Glutamatergic neuron (in vitro differentiated cells): ENCODE measurements at regions not wholly inside any gene's neighbourhood (a gene's known extent, or its start where the extent isn't known, plus 50 kb on each side); places are given as distances from the start of the nearest gene placed in this dataset.
A peak's percentile ranks its signal among the peaks of the same experiment; 100 is the strongest.

Source experiments
- DNase-seq: peaks from one replicate; pipeline ENCODE4 v3.0.0; 2022
- H3K27ac Mint-ChIP-seq: one replicate; pipeline ENCODE4 v1.8.0; 2020; ENCODE audit warnings: mild to moderate bottlenecking, mixed read lengths, inconsistent platforms; ENCODE audit not compliant: unreplicated experiment
- H3K27me3 Mint-ChIP-seq: one replicate; pipeline ENCODE4 v1.8.0; 2020; ENCODE audit warnings: mild to moderate bottlenecking, moderate library complexity, mixed read lengths, inconsistent platforms; ENCODE audit not compliant: unreplicated experiment
- H3K36me3 Mint-ChIP-seq: one replicate; pipeline ENCODE4 v1.8.0; 2020; ENCODE audit warnings: mild to moderate bottlenecking, mixed read lengths, inconsistent platforms; ENCODE audit not compliant: unreplicated experiment
- H3K4me1 Mint-ChIP-seq: one replicate; pipeline ENCODE4 v1.8.0; 2020; ENCODE audit warnings: mild to moderate bottlenecking, low read depth, mixed read lengths, inconsistent platforms; ENCODE audit not compliant: unreplicated experiment
- H3K4me3 Mint-ChIP-seq: one replicate; pipeline ENCODE4 v1.8.0; 2020; ENCODE audit warnings: mild to moderate bottlenecking, mixed read lengths, inconsistent platforms; ENCODE audit not compliant: unreplicated experiment
- H3K9me3 Mint-ChIP-seq: one replicate; pipeline ENCODE4 v1.8.0; 2020; ENCODE audit warnings: mild to moderate bottlenecking, moderate library complexity, mixed read lengths, inconsistent platforms; ENCODE audit not compliant: unreplicated experiment
- CTCF ChIP-seq: fragments of 200-600 bp; sonication (generic); IDR thresholded peaks from one replicate; pipeline ENCODE4 v1.5.0; 2021; ENCODE audit not compliant: partially characterized antibody, unreplicated experiment

GRCh38 chr5:163595932-163596607 is 90.7 kb downstream of the MAT2B start:
- H3K4me1 Mint-ChIP-seq = peaks cover 12% of the 10 kb centered on the region
- no peak for TF ChIP-seq CTCF
- H3K4me3 Mint-ChIP-seq = no peak overlapping the region
- no peak for DNase-seq
- H3K27me3 Mint-ChIP-seq = no peaks in the 10 kb centered on the region
- no peaks in the 10 kb centered on the region for H3K9me3 Mint-ChIP-seq
- H3K36me3 Mint-ChIP-seq = peaks cover 6% of the 10 kb centered on the region
- H3K27ac Mint-ChIP-seq = no peak overlapping the region

GRCh38 chr5:163596608-163597315 is 91.3 kb downstream of the MAT2B start:
- H3K27ac Mint-ChIP-seq = no peak overlapping the region
- no peaks in the 10 kb centered on the region for H3K9me3 Mint-ChIP-seq
- H3K4me1 Mint-ChIP-seq = peaks cover 12% of the 10 kb centered on the region
- H3K4me3 Mint-ChIP-seq = no peak overlapping the region
- no peak for DNase-seq
- TF ChIP-seq CTCF = no peak
- H3K27me3 Mint-ChIP-seq = no peaks in the 10 kb centered on the region
- peaks cover 6% of the 10 kb centered on the region for H3K36me3 Mint-ChIP-seq

- DNase-seq = no peak
- TF ChIP-seq CTCF = no peak
- no peaks in the 10 kb centered on the region for H3K9me3 Mint-ChIP-seq
- no peaks in the 10 kb centered on the region for H3K36me3 Mint-ChIP-seq
- H3K27ac Mint-ChIP-seq = no peak overlapping the region
- no peaks in the 10 kb centered on the region for H3K4me1 Mint-ChIP-seq
- no peak overlapping the region for H3K4me3 Mint-ChIP-seq
- no peaks in the 10 kb centered on the region for H3K27me3 Mint-ChIP-seq
These were observed 98.6 kb downstream of the MAT2B start for GRCh38 chr5:163604013-163604412.

- Mint-ChIP-seq H3K4me1 (peaks cover 1% of the 10 kb centered on the region), H3K36me3 (peaks cover 6% of the 10 kb centered on the region), H3K27me3 (no peaks in the 10 kb centered on the region), H3K4me3 (no peak overlapping the region), H3K9me3 (no peaks in the 10 kb centered on the region), H3K27ac (peak overlapping the region; percentile 9)
- no peak for DNase-seq
- TF ChIP-seq CTCF = no peak
These were observed 101.8 kb downstream of the MAT2B start for GRCh38 chr5:163607256-163607655.

- no peak overlapping the region for H3K27ac Mint-ChIP-seq
- H3K27me3 Mint-ChIP-seq = no peaks in the 10 kb centered on the region
- peaks cover 6% of the 10 kb centered on the region for H3K36me3 Mint-ChIP-seq
- TF ChIP-seq CTCF = no peak
- DNase-seq = no peak
- peaks cover 3% of the 10 kb centered on the region for H3K9me3 Mint-ChIP-seq
- H3K4me3 Mint-ChIP-seq = no peak overlapping the region
- H3K4me1 Mint-ChIP-seq = peaks cover 15% of the 10 kb centered on the region
These were observed 103.2 kb downstream of the MAT2B start for GRCh38 chr5:163608621-163609020.
